GM19463 (cell line): ENCODE measurements at regions not wholly inside any gene's neighbourhood (a gene's known extent, or its start where the extent isn't known, plus 50 kb on each side); places are given as distances from the start of the nearest gene placed in this dataset.

Experiments used
- ATAC-seq: cut with Tn5 transposase; IDR thresholded peaks from one replicate; pipeline ENCODE4 v1.9.1; 2021; ENCODE audit warnings: mild to moderate bottlenecking, moderate library complexity; ENCODE audit not compliant: unreplicated experiment

GRCh38 chr17:14833201-14833785 lies 431.8 kb downstream of the PMP22 start:
- no peak for ATAC-seq

DNA sequence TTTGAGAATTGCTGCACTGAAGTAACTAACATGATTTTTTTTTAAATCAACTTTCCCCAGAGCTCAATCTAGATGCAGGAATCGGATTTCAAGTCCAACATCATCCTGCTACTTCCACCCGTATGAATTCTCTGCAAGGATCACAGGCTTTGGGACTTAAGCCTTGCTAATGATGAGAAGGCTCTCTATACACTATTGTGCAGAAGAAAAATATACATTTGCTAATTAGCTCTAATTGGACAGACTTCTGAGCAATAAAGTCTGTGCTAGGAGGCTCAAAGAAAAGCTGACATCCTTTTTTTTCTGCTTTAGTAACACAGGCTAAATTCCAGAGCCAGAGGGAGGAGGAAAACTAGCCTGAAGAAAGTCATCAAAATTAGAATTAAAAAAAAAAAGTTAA lies 433.6 kb downstream of the PMP22 start:
- ATAC-seq = no peak

DNA sequence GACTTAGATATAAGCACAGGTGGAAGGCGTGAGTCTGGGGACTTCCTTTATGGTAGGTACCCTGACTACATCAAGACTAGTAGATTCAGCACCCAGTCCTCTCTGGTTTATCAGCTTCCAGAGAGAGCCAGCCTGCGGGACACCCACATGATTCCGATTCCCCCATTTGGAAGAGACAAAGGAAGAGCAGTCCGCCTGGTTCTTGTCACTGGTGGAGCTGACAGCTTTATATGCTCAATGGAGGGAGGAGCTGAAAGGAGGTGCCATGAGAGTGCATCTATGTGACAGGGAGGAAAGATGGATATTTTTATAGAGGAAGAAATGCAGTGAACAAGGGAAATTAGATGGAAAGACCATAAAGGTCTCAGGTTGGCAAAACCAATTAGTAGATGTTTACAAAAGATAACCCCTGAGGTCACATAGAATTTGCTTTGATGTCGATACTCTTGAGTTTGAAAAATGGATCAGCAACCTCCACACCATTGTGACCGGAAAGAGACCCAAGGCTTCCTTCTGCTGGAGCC lies 437.7 kb downstream of the PMP22 start:
- ATAC-seq = no peak

- no peak for ATAC-seq
Measured at GRCh38 chr17:14826358-14826757, 438.8 kb downstream of the PMP22 start.

DNA sequence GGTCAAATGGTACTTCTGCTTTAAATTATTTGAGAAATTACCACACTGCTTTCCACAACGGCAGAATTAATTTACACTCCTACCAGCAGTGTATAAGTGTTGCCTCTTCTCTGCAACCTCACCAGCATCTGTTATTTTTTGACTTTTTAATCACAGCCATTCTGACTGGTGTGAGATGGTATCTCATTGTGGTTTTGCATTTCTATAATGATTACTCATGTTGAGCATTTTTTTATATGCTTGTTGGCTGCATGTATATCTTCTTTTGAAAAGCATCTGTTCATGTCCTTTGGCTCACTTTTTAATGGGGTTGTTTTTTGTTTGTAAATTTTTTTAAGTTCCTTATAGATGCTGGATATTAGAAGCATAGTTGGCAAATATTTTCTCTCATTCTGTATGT lies 446.7 kb downstream of the PMP22 start:
- no peak for ATAC-seq

GRCh38 chr17:14815079-14815478 lies 450.0 kb downstream of the PMP22 start:
- no peak for ATAC-seq

DNA sequence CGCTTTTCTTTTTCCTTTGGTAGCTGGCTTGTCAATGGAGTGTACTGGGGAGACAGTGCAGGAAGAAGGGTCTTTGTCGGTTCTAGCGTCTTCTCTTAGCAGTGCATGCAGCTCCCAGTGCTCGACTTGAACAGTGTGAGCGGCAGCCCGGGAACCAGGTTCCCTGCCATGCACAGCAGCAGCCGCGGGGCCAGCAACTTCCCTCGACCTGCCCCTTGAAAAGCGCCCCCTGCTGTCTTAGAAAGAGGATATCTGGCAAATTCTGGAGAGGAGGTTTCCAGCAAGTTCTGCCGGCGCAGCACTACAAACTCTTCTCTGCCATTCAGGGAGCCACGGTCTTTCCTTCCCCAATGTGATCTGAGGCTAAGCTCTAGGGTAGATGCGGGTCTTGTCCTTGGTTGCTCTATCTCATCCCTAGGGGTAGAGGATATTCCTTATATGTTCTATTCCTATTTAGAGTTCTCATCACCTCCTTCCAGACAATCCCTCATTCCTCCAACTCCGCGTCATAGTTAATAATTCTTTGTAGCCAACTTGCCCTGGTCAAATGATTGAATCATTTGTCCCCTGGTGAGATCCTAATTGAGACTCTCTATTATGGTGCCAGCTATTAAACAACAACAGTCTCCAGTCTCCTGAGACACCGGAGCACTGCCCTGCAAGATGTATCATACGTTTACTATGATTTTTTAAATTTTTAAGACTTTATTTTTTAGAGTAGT lies 451.3 kb downstream of the PMP22 start:
- ATAC-seq = no peak

DNA sequence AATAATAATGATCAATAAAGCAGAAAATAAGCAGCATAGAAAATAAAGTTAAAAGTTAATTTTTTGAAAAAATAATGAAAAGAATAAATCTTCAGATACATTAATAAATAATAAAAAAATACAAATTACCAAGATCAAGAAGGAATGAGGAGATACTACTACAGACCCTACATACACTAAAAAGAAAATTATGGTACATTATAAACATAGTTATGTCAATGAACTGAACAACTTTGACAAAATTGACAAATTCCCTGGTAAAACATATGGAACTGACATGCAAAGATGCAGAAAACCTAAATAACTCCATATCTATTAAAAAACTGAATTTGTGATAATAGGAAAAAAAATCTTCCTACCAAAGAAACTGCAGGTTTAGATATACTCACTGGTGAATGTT lies 456.7 kb downstream of the PMP22 start:
- no peak for ATAC-seq

- no peak for ATAC-seq
Measured at GRCh38 chr17:14805348-14805747, 459.8 kb downstream of the PMP22 start.

DNA sequence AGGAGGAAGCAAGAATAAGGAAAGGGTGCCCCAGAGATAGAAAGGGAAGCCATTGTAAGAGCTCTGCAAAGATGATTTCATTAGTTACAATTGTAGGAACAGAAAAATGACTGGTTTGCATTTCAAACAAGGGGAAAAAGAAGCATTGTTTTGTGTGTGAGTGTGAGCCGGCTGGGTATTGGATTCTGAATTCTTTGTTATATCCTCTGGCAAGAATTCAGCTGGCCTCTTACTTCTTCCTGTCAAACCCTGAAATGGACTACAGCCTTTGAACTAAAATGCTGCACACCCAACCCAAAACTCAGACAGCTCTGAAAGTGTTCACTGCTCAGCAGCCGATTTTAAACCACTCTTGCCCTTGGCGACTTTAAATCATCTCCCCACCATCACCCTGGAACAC lies 461.3 kb downstream of the PMP22 start:
- no peak for ATAC-seq

- ATAC-seq = no peak
Measured at GRCh38 chr17:14797801-14798200, 467.3 kb downstream of the PMP22 start.

DNA sequence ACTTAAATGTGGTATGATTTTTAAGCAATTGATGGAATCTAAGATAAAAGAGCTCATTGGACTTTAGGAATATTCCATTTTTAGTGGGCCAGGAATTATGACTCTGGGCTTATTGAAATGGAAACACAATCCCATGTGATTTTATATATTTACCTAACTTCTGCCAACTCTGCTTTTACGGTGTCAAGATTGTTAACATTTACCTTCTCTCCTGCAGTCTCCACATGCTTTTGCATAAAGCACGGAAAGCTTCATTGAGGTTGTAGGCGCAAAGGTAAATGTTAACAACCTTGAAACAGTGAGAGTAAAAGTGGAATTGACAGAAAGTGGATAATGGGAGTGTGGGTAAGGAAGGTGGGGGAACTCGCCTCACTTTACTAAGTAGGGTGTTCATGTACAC lies 468.1 kb downstream of the PMP22 start:
- ATAC-seq = no peak

GRCh38 chr17:14794961-14795360 lies 470.2 kb downstream of the PMP22 start:
- no peak for ATAC-seq

DNA sequence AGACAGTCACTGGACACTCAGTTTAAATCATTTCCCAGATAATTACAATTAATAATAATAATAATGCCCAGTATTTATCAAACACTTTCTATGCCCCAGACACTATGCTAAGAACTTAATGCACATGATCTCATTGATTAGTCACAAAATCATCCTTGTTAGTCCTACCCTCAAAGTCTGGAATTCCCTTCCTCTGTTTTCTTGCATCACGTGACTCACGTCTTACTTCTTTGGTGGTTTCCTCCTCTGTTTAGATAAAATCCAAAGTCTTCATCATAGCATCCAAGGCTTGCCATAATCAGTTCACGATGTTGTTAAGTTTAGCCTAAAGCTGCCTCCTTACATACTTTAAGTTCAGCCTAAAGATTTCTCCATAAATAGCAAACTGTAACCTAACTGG lies 471.9 kb downstream of the PMP22 start:
- ATAC-seq = no peak

GRCh38 chr17:14792746-14793145 lies 472.4 kb downstream of the PMP22 start:
- ATAC-seq = no peak

GRCh38 chr17:14791221-14791620 lies 473.9 kb downstream of the PMP22 start:
- no peak for ATAC-seq

- ATAC-seq = no peak
Measured at GRCh38 chr17:14790521-14790920, 474.6 kb downstream of the PMP22 start.

DNA sequence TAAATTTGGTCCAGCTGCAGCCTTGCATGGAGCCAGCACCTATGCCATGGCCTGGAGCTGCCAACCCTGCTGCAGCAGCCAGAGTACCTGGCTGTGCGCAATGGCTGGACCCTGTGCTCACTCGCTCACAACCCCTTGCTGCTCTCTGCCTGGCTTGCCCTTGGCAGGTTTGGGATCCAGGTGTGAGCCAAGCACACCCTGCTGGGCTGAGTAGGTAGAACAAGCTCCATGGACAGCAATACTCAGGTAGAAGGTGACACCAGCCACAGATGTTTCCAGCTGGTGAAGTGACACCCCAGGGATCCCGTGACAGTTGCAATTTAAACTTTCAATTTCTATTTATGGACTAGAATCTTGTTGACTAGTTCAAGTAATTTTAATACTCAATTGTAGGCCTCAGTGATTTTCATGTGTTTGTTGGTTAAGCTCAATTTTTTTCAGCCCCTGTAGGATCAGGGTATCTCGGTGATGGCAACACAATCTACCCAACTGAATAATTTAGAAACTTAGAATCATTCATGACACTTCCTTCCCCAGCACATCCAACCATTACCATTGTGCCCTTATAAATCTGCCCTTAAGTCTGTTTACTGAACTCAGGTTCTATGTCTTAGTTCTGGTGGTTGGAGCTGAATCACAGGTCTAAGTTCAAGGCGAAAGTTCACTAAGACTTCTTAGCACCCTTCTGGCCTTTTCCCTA lies 480.0 kb downstream of the PMP22 start:
- ATAC-seq = no peak

DNA sequence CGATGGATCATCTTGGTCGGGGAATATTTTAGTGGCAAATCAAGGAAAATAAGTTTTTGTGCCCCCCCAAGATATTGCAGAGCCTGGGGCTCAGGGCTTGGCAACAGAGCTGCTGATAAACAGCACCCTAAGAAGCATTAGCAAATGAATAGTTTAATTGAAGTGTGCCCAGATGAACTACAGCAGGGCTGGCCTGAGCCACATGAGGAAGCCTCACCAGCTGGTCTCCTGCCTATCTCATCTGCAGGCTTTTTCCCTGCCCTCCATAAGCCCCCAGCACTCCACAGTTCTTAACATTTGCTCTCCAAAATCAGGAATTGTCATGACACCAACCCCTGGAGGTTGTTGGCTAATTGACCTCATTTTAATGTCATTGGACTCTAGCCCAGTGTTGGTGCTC lies 480.2 kb downstream of the HS3ST3B1 start:
- no peak for ATAC-seq

DNA sequence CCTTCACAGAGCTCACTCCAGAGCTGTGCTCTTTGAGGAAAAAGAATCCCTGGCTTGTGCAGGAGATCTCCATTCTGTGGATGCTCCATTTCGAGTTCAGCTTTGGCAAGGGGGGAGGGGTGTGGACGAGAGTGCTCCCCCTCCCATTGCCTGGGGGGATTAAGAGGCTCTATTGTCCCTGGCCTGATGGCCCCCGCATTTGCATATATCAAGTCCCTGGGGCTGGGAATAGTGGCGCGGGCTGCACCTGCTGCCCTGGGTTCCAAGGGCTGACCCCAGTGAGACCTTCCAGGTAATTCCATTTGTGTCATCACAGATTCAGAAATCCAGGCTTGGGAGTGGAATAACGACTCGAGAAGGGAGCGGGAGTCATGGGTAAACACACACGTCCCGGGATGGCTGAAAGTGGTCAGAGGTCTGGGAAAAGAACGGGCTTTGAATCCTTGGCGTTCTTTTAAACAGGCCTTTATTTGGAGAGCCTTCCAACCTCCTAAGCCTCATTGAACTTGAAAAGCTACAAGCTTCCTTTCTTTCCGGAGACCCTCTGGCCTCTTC lies 479.3 kb downstream of the HS3ST3B1 start:
- ATAC-seq = no peak

DNA sequence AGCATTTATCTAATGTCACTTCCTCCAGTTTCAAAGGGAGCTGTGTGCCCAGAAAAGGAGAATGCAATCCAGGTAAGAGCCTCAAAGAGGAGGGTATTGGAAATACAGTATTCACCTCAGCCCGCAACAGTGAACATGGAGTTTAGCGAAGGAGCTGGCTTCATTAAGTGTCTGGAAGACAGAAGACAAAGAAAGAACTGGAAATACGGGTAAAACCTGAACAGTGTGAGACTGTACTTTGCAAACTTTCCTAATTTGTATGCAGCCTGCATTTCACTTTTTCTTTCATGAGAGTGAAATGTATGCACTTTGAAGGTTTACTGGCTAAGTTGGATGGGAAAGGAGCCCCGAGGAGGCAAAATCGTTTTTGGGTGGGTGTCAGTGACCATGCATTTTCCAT lies 478.4 kb downstream of the HS3ST3B1 start:
- ATAC-seq = no peak

- ATAC-seq = no peak
Measured at GRCh38 chr17:14777291-14777690, 476.4 kb downstream of the HS3ST3B1 start.
